IMR-90 (cell line): ENCODE measurements at regions not wholly inside any gene's neighbourhood (a gene's known extent, or its start where the extent isn't known, plus 50 kb on each side); places are given as distances from the start of the nearest gene placed in this dataset.
A peak's percentile ranks its signal among the peaks of the same experiment; 100 is the strongest.

Experiments used
- ATAC-seq: fragments of 200-7000 bp; cut with Tn5 transposase; 2 replicates; pipeline ENCODE4 v1.9.1; 2020; ENCODE audit warnings: low read depth, mild to moderate bottlenecking, moderate library complexity
- BruUV-seq: library from RNA; stranded (reverse); fragments of 400-500 nt; replicated peaks from 2 replicates; lab custom pipeline; 2021; lab: Mats Ljungman, UMichigan
- CTCF ChIA-PET: fragments of 300-600 bp; formaldehyde crosslinking; extraction: SDS; loops from one replicate; lab custom pipeline; 2021; ENCODE audit warnings: antibody characterized with exemption; lab: Yijun Ruan, JAX
- POLR2A ChIA-PET: fragments of 300-600 bp; sonication (Branson Sonifier 250); formaldehyde crosslinking; loops from one replicate; lab custom pipeline; 2022; ENCODE audit warnings: antibody characterized with exemption; ENCODE audit not compliant: unreplicated experiment; lab: Charles Lee
- DNase-seq: peaks from one replicate; pipeline ENCODE4 v3.0.0; 2013
- H2AFZ ChIP-seq: replicated peaks from 2 replicates; pipeline ENCODE3; 2013; ENCODE audit warnings: low read length, mild to moderate bottlenecking; ENCODE audit not compliant: poor library complexity
- H2AK5ac ChIP-seq: 2 replicates; pipeline ENCODE4 v1.6.1; 2013; ENCODE audit warnings: low read depth, low read length, inconsistent platforms
- H2AK9ac ChIP-seq: replicated peaks from 2 replicates; pipeline ENCODE3; 2013; ENCODE audit warnings: mild to moderate bottlenecking, low read depth, low read length, moderate library complexity; ENCODE audit not compliant: poor library complexity
- H2BK120ac ChIP-seq: 2 replicates; pipeline ENCODE4 v1.6.1; 2013; ENCODE audit warnings: low read depth, low read length, inconsistent platforms
- H2BK15ac ChIP-seq: 3 replicates; pipeline ENCODE4 v1.6.1; 2013; ENCODE audit warnings: low read depth, low read length, inconsistent platforms
- H2BK20ac ChIP-seq: 2 replicates; pipeline ENCODE4 v1.6.1; 2013; ENCODE audit warnings: low read depth, mild to moderate bottlenecking, inconsistent platforms, low read length, moderate library complexity
- H2BK5ac ChIP-seq: 2 replicates; pipeline ENCODE4 v1.6.1; 2013; ENCODE audit warnings: mild to moderate bottlenecking, low read depth, low read length, inconsistent platforms; ENCODE audit not compliant: poor library complexity, severe bottlenecking
- H3K14ac ChIP-seq: replicated peaks from 2 replicates; pipeline ENCODE4 v1.6.1; 2013; ENCODE audit warnings: low read depth, low read length, inconsistent platforms
- H3K18ac ChIP-seq: 2 replicates; pipeline ENCODE4 v1.6.1; 2013; ENCODE audit warnings: low read depth, low read length, control low read depth
- H3K23ac ChIP-seq: 2 replicates; pipeline ENCODE4 v1.6.1; 2013; ENCODE audit warnings: low read depth, low read length, inconsistent platforms
- H3K27ac ChIP-seq: 2 replicates; pipeline ENCODE4 v1.5.1; 2013; ENCODE audit warnings: mild to moderate bottlenecking, control low read depth, low read length; ENCODE audit not compliant: insufficient read depth
- H3K27me3 ChIP-seq: 2 replicates; pipeline ENCODE4 v1.6.1; 2013; ENCODE audit warnings: low read length; ENCODE audit not compliant: control insufficient read depth, insufficient read depth
- H3K36me3 ChIP-seq: 2 replicates; pipeline ENCODE4 v1.6.1; 2013; ENCODE audit warnings: low read length, mixed read lengths; ENCODE audit not compliant: control insufficient read depth, insufficient read depth
- H3K4ac ChIP-seq: 2 replicates; pipeline ENCODE4 v1.6.1; 2013; ENCODE audit warnings: low read depth, low read length, inconsistent platforms
- H3K4me1 ChIP-seq: 2 replicates; pipeline ENCODE4 v1.6.1; 2013; ENCODE audit warnings: low read length, mixed read lengths; ENCODE audit not compliant: control insufficient read depth, insufficient read depth
- H3K4me2 ChIP-seq: 2 replicates; pipeline ENCODE4 v1.6.1; 2013; ENCODE audit warnings: low read depth, mild to moderate bottlenecking, control low read depth, low read length, moderate library complexity
- H3K4me3 ChIP-seq: 2 replicates; pipeline ENCODE4 v1.5.1; 2013; ENCODE audit warnings: low read depth, mild to moderate bottlenecking, control low read depth, low read length, moderate library complexity; ENCODE audit not compliant: insufficient read depth
- H3K56ac ChIP-seq: 2 replicates; pipeline ENCODE4 v1.6.1; 2013; ENCODE audit warnings: low read length, inconsistent platforms; ENCODE audit not compliant: insufficient read depth; ENCODE audit errors: extremely low read depth
- H3K79me1 ChIP-seq, 2 experiments: 2 replicates each; pipeline ENCODE4 v1.6.1; 2013; ENCODE audit warnings: low read length in 2 of 2, inconsistent platforms in 1 of 2, low read depth in 1 of 2
- H3K9ac ChIP-seq: 2 replicates; pipeline ENCODE4 v1.6.1; 2013; ENCODE audit warnings: low read depth, low read length, control low read depth
- H3K9me1 ChIP-seq: 2 replicates; pipeline ENCODE4 v1.6.1; 2013; ENCODE audit warnings: low read length, inconsistent platforms; ENCODE audit not compliant: insufficient read depth
- H3K9me3 ChIP-seq: 2 replicates; pipeline ENCODE4 v1.6.1; 2013; ENCODE audit warnings: low read length; ENCODE audit not compliant: control insufficient read depth, insufficient read depth
- H4K20me1 ChIP-seq: 2 replicates; pipeline ENCODE4 v1.6.1; 2013; ENCODE audit warnings: low read length, inconsistent platforms; ENCODE audit not compliant: insufficient read depth
- H4K5ac ChIP-seq: 2 replicates; pipeline ENCODE4 v1.6.1; 2013; ENCODE audit warnings: mild to moderate bottlenecking, low read depth, low read length, control low read depth
- H4K8ac ChIP-seq, 2 experiments: 2 replicates each; pipeline ENCODE4 v1.6.1; 2013; ENCODE audit warnings: low read depth in 2 of 2, low read length in 2 of 2, control low read depth in 1 of 2, inconsistent platforms in 1 of 2
- H4K91ac ChIP-seq: 2 replicates; pipeline ENCODE4 v1.6.1; 2013; ENCODE audit warnings: low read depth, low read length, inconsistent platforms; ENCODE audit not compliant: insufficient read depth
- BHLHE40 ChIP-seq: fragments of 150-350 bp; IDR thresholded peaks from 2 replicates; pipeline ENCODE4 v1.6.1; 2016; ENCODE audit warnings: mild to moderate bottlenecking, low read depth, low read length
- CEBPB ChIP-seq: IDR thresholded peaks from 2 replicates; pipeline ENCODE4 v1.6.1; 2012; ENCODE audit warnings: low read depth, low read length, improper control_type of control experiment
- CHD1 ChIP-seq: IDR thresholded peaks from 2 replicates; pipeline ENCODE4 v1.6.1; 2012; ENCODE audit warnings: low read depth, low read length, improper control_type of control experiment
- CTCF ChIP-seq: conservative IDR thresholded peaks from 2 replicates; pipeline ENCODE4 v1.5.1; 2012; ENCODE audit warnings: mild to moderate bottlenecking, low read depth, low read length, improper control_type of control experiment
- FOS ChIP-seq: fragments of 150-350 bp; IDR thresholded peaks from 2 replicates; pipeline ENCODE4 v1.6.1; 2016; ENCODE audit warnings: low read depth, low read length
- MAFK ChIP-seq: IDR thresholded peaks from 2 replicates; pipeline ENCODE4 v1.6.1; 2012; ENCODE audit warnings: low read depth, low read length, improper control_type of control experiment
- MAZ ChIP-seq: IDR thresholded peaks from 2 replicates; pipeline ENCODE4 v1.6.1; 2012; ENCODE audit warnings: low read depth, mild to moderate bottlenecking, low read length, improper control_type of control experiment, moderate library complexity, borderline replicate concordance
- MXI1 ChIP-seq: IDR thresholded peaks from 2 replicates; pipeline ENCODE4 v1.6.1; 2012; ENCODE audit warnings: low read depth, mild to moderate bottlenecking, low read length, moderate library complexity, borderline replicate concordance
- NFE2L2 ChIP-seq: fragments of 150-350 bp; IDR thresholded peaks from 2 replicates; pipeline ENCODE4 v1.6.1; 2016; ENCODE audit warnings: low read depth, mild to moderate bottlenecking, low read length
- POLR2A ChIP-seq: IDR thresholded peaks from 2 replicates; pipeline ENCODE4 v1.6.1; 2012; ENCODE audit warnings: mild to moderate bottlenecking, low read depth, low read length
- RAD21 ChIP-seq: IDR thresholded peaks from 2 replicates; pipeline ENCODE4 v1.6.1; 2012; ENCODE audit warnings: low read length, improper control_type of control experiment
- RCOR1 ChIP-seq: IDR thresholded peaks from 2 replicates; pipeline ENCODE4 v1.6.1; 2012; ENCODE audit warnings: mild to moderate bottlenecking, low read length, improper control_type of control experiment; ENCODE audit not compliant: insufficient replicate concordance
- RFX5 ChIP-seq: IDR thresholded peaks from 2 replicates; pipeline ENCODE4 v1.8.0; 2012; ENCODE audit warnings: low read depth, mild to moderate bottlenecking, low read length, moderate library complexity
- SMC3 ChIP-seq: fragments of 150-350 bp; IDR thresholded peaks from 2 replicates; pipeline ENCODE4 v1.6.1; 2016; ENCODE audit warnings: low read depth, mild to moderate bottlenecking, antibody characterized with exemption, low read length, moderate library complexity
- WGBS, 2 experiments: methylation state at CpG; one replicate each; pipeline versions ENCODE4 v1.1.5 to v1.1.7; 2013; ENCODE audit warnings: missing lambda C conversion rate in 2 of 2; ENCODE audit not compliant: insufficient read length in 1 of 2; ENCODE audit errors: extremely low coverage in 2 of 2; 5-methylcytosine and 5-hydroxymethylcytosine counted together
- dilution Hi-C: fragments of 300-500 bp; cut with HindIII; formaldehyde crosslinking; loops from one replicate; pipeline ENCODE4 v1.14.3; 2018; ENCODE audit warnings: low sequenced_read_pairs; ENCODE audit not compliant: unreplicated experiment
- in situ Hi-C: fragments of 300-500 bp; cut with MboI; formaldehyde crosslinking; loops from 3 replicates; pipeline ENCODE4 v1.14.3; 2019; ENCODE audit warnings: low sequenced_read_pairs, inconsistent platforms, mixed read lengths
- intact Hi-C: fragments of 100-400 bp; cut with micrococcal nuclease; formaldehyde crosslinking; loops from 2 replicates; pipeline ENCODE4 v1.10.0; 2022
- TF ChIP-seq, protein P1 (sequence below): fragments of 150-350 bp; IDR thresholded peaks from 2 replicates; pipeline ENCODE4 v1.6.1; 2017; ENCODE audit warnings: mild to moderate bottlenecking, antibody characterized with exemption, low read length, low read depth
- TF ChIP-seq, protein P2 (sequence below): fragments of 150-350 bp; IDR thresholded peaks from 2 replicates; pipeline ENCODE4 v1.6.1; 2016; ENCODE audit warnings: low read depth, mild to moderate bottlenecking, low read length, moderate library complexity, borderline replicate concordance

- 100% methylated on average over 3 of the region's 3 CpGs; no CpG with 5 or more reads in 1 of the 2 experiments for WGBS, 2 experiments
- no peak overlapping the region for H3K4ac ChIP-seq
- intact Hi-C loops (no loop called here), dilution Hi-C loops (no loop called here), in situ Hi-C loops (no loop called here)
- H4K20me1 ChIP-seq = no peaks in the 10 kb centered on the region
- H2AK5ac ChIP-seq = no peak overlapping the region
- no peak overlapping the region for H3K14ac ChIP-seq
- H3K9ac ChIP-seq = no peak overlapping the region
- no peak overlapping the region for H3K18ac ChIP-seq
- TF ChIP-seq CHD1 (no peak), BHLHE40 (no peak), NFE2L2 (no peak), CTCF (no peak), SMC3 (no peak), MXI1 (no peak), RAD21 (no peak), MAZ (no peak), RFX5 (no peak), POLR2A (no peak), RCOR1 (no peak), CEBPB (no peak), FOS (no peak), MAFK (no peak)
- TF ChIP-seq, protein P1, sequence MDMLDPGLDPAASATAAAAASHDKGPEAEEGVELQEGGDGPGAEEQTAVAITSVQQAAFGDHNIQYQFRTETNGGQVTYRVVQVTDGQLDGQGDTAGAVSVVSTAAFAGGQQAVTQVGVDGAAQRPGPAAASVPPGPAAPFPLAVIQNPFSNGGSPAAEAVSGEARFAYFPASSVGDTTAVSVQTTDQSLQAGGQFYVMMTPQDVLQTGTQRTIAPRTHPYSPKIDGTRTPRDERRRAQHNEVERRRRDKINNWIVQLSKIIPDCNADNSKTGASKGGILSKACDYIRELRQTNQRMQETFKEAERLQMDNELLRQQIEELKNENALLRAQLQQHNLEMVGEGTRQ = no peak
- TF ChIP-seq, protein P2, sequence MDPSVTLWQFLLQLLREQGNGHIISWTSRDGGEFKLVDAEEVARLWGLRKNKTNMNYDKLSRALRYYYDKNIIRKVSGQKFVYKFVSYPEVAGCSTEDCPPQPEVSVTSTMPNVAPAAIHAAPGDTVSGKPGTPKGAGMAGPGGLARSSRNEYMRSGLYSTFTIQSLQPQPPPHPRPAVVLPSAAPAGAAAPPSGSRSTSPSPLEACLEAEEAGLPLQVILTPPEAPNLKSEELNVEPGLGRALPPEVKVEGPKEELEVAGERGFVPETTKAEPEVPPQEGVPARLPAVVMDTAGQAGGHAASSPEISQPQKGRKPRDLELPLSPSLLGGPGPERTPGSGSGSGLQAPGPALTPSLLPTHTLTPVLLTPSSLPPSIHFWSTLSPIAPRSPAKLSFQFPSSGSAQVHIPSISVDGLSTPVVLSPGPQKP = no peak
- H3K36me3 ChIP-seq = no peaks in the 10 kb centered on the region
- H3K27ac ChIP-seq = no peak overlapping the region
- H4K91ac ChIP-seq = no peak overlapping the region
- H2AFZ ChIP-seq = no peak overlapping the region
- H4K5ac ChIP-seq = no peak overlapping the region
- H3K56ac ChIP-seq = no peak overlapping the region
- no peak overlapping the region for H2BK5ac ChIP-seq
- ATAC-seq (no peak), DNase-seq (no peak)
- POLR2A ChIA-PET = no interaction called here
- H3K9me3 ChIP-seq = no peaks in the 10 kb centered on the region
- no peak overlapping the region for H3K4me3 ChIP-seq
- BruUV-seq = no TSS peak
- H3K4me2 ChIP-seq = no peak overlapping the region
- H2BK15ac ChIP-seq = no peak overlapping the region
- CTCF ChIA-PET = no interaction called here
- H3K4me1 ChIP-seq = no peaks in the 10 kb centered on the region
- H3K9me1 ChIP-seq = no peaks in the 10 kb centered on the region
- H2AK9ac ChIP-seq = peak overlapping the region; percentile 7
- H3K79me1 ChIP-seq = no peaks in the 10 kb centered on the region
- H2BK120ac ChIP-seq = no peak overlapping the region
- H3K27me3 ChIP-seq = no peaks in the 10 kb centered on the region
- no peak overlapping the region for H2BK20ac ChIP-seq
- no peak overlapping the region for H4K8ac ChIP-seq
- H3K23ac ChIP-seq = no peak overlapping the region
Observed at GRCh38 chr1:56125316-56125715, 454.0 kb downstream of the PLPP3 start.
